GM12891 (cell line): ENCODE measurements at regions not wholly inside any gene's neighbourhood (a gene's known extent, or its start where the extent isn't known, plus 50 kb on each side); places are given as distances from the start of the nearest gene placed in this dataset.

ENCODE experiments used
- PAX5 ChIP-seq: IDR thresholded peaks from 2 replicates; pipeline ENCODE4 v1.6.1; 2011; ENCODE audit warnings: low read length, moderate library complexity, mild to moderate bottlenecking; ENCODE audit not compliant: insufficient read depth, severe bottlenecking
- POLR2A ChIP-seq: IDR thresholded peaks from 2 replicates; pipeline ENCODE4 v1.6.1; 2011; ENCODE audit warnings: low read depth, low read length, control low read depth
- POLR2AphosphoS5 ChIP-seq: IDR thresholded peaks from 2 replicates; pipeline ENCODE4 v1.6.1; 2011; ENCODE audit warnings: low read depth, low read length, control low read depth
- POU2F2 ChIP-seq: IDR thresholded peaks from 2 replicates; pipeline ENCODE4 v1.6.1; 2011; ENCODE audit warnings: low read depth, mild to moderate bottlenecking, control low read depth, low read length, moderate library complexity
- SPI1 ChIP-seq: IDR thresholded peaks from 2 replicates; pipeline ENCODE4 v1.6.1; 2011; ENCODE audit warnings: low read depth, low read length, control low read depth
- TAF1 ChIP-seq: IDR thresholded peaks from 2 replicates; pipeline ENCODE4 v1.6.1; 2011; ENCODE audit warnings: low read depth, low read length, control low read depth

DNA sequence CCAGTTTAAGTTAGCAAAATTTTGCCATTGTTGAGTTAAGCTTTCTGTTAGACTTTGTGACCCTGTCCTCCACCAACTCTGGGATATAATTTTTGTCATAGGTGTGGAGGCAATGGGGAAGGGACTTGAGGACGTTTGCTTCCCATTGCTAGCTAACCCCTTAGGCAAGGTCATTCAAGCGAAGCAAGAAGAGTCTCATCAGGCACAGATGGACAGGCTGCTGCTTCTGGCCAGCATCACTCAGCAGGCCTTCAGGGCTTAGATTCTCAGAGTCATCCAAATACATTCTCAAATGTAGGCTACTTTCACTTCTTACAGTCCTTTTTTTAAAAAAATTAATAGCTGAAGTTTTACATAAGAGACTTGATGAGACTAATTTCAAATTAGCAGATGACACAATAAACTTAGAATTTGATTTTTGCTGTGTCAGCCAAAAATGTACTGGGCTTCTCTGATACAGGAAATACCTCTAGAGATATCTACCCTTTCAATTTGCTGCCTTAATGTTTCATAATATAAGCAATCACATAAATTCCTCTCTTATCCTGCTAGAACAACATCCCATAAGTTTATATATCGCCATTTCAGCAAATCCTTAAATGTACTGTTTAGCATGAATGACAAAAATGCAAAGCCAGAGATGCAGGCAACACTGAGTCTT, 875.2 kb downstream of the FLRT2 start:
- TF ChIP-seq POLR2AphosphoS5 (no peak), POLR2A (no peak), SPI1 (no peak), TAF1 (no peak), POU2F2 (no peak), PAX5 (no peak)
